CD4-positive, alpha-beta T cell (primary cell): ENCODE measurements at regions not wholly inside any gene's neighbourhood (a gene's known extent, or its start where the extent isn't known, plus 50 kb on each side); places are given as distances from the start of the nearest gene placed in this dataset.

Experiments
- ATAC-seq: fragments of 200-7000 bp; cut with Tn5 transposase; one replicate; pipeline ENCODE4 v1.10.0; 2022; ENCODE audit warnings: mild to moderate bottlenecking; ENCODE audit not compliant: poor library complexity
- CTCF ChIA-PET: fragments of 350-600 bp; sonication (Branson Sonifier 250); formaldehyde crosslinking; loops from one replicate; lab custom pipeline; 2021; ENCODE audit warnings: antibody characterized with exemption, inconsistent platforms; lab: Charles Lee
- POLR2A ChIA-PET: fragments of 350-600 bp; sonication (Branson Sonifier 250); formaldehyde crosslinking; loops from one replicate; lab custom pipeline; 2021; ENCODE audit warnings: antibody characterized with exemption, inconsistent platforms; lab: Charles Lee
- DNase-seq, 14 experiments: peaks; one replicate each; pipeline ENCODE4 v3.0.0-alpha.2; 2013 to 2020; ENCODE audit warnings: mixed read lengths in 2 of 14
- H3K27ac ChIP-seq, 2 donors: one replicate each; pipeline versions ENCODE4 v1.5.1 to v1.7.0; 2013; ENCODE audit warnings: low read length in 2 of 2, low read depth in 1 of 2, mild to moderate bottlenecking in 1 of 2
- H3K27me3 ChIP-seq, 2 experiments: 1 replicate in 1 of 2; 2 replicates in 1 of 2; pipeline versions ENCODE4 v1.6.1 to v1.7.0; 2013; ENCODE audit warnings: low read length in 2 of 2, control low read depth in 1 of 2, mild to moderate bottlenecking in 1 of 2, moderate library complexity in 1 of 2; ENCODE audit not compliant: insufficient read depth in 2 of 2, control insufficient read depth in 1 of 2
- H3K36me3 ChIP-seq: one replicate; pipeline ENCODE4 v1.6.1; 2013; ENCODE audit warnings: low read length, control low read depth; ENCODE audit not compliant: insufficient read depth
- H3K4me1 ChIP-seq: one replicate; pipeline ENCODE4 v1.6.1; 2013; ENCODE audit warnings: low read length, control low read depth; ENCODE audit not compliant: insufficient read depth
- H3K4me3 ChIP-seq: one replicate; pipeline ENCODE4 v1.5.1; 2013; ENCODE audit warnings: mild to moderate bottlenecking, low read length, moderate library complexity
- H3K9me3 ChIP-seq, 2 experiments: 1 replicate in 1 of 2; 2 replicates in 1 of 2; pipeline versions ENCODE4 v1.6.1 to v1.7.0; 2013; ENCODE audit warnings: low read length in 2 of 2, mild to moderate bottlenecking in 2 of 2, control low read depth in 1 of 2, moderate library complexity in 1 of 2; ENCODE audit not compliant: control insufficient read depth in 1 of 2, insufficient read depth in 1 of 2
- H3K27ac Mint-ChIP-seq: one replicate; pipeline ENCODE4 v1.8.0; 2020; ENCODE audit warnings: mixed read lengths
- H3K27me3 Mint-ChIP-seq: one replicate; pipeline ENCODE4 v1.8.0; 2021; ENCODE audit warnings: mixed read lengths
- H3K36me3 Mint-ChIP-seq: one replicate; pipeline ENCODE4 v1.8.0; 2021; ENCODE audit warnings: low read depth, mixed read lengths
- H3K4me1 Mint-ChIP-seq: one replicate; pipeline ENCODE4 v1.8.0; 2021; ENCODE audit warnings: low read depth, mixed read lengths
- H3K4me3 Mint-ChIP-seq: one replicate; pipeline ENCODE4 v1.8.0; 2020; ENCODE audit warnings: mild to moderate bottlenecking, mixed read lengths
- H3K9me3 Mint-ChIP-seq: one replicate; pipeline ENCODE4 v1.8.0; 2020; ENCODE audit warnings: mixed read lengths
- intact Hi-C, 2 experiments: fragments of 100-400 bp; cut with DNase I in 1 of 2; cut with micrococcal nuclease in 1 of 2; formaldehyde crosslinking; loops; one replicate each; pipeline versions ENCODE4 v1.15.1 to v1.9.0; 2023 to 2025; cut with DNase I, micrococcal nuclease
- microRNA-seq: library from miRNA; unstranded; fragments of <30 nt; microRNA quantifications from one replicate; pipeline ENCODE4 v1.2.0, GENCODE V29; 2021; ENCODE audit warnings: borderline microRNAs expressed, borderline replicate concordance
- TF ChIP-seq, protein P1 (sequence below): fragments of 200-600 bp; IDR thresholded peaks from one replicate; pipeline ENCODE4 v1.8.0; 2022; ENCODE audit warnings: antibody characterized with exemption, mild to moderate bottlenecking

DNA sequence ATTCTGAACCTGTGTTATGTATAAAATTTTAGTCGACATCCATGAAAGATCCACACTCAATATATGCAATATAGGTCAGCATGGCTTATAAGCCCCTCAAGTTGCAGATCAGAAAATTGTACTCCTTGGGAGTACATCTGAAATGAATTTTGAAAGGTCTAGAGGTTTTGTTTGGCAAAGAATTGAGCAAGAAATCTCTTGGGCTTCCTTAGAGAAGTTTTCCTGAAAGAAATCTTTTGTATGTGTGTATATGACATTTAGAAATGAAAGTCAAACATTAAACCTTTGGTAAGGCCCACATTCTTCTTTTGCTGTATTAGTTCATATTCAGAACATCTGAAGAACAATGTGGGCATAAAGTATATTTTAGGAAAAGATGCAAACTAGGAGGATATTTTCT lies 1006.6 kb downstream of the NAALADL2 start:
- H3K9me3 ChIP-seq, result no peaks in the 10 kb centered on the region
- ChIA-PET CTCF (no interaction called here), POLR2A (no interaction called here)
- H3K4me3 Mint-ChIP-seq, result no peak overlapping the region
- H3K4me1 ChIP-seq, result no peaks in the 10 kb centered on the region
- no peaks in the 10 kb centered on the region for H3K27me3 Mint-ChIP-seq
- no peaks in the 10 kb centered on the region for H3K36me3 ChIP-seq
- peaks cover 5% of the 10 kb centered on the region for H3K9me3 Mint-ChIP-seq
- no peaks in the 10 kb centered on the region for H3K36me3 Mint-ChIP-seq
- H3K27ac ChIP-seq, result no peak overlapping the region
- no peak for DNase-seq
- TF ChIP-seq, protein P1, sequence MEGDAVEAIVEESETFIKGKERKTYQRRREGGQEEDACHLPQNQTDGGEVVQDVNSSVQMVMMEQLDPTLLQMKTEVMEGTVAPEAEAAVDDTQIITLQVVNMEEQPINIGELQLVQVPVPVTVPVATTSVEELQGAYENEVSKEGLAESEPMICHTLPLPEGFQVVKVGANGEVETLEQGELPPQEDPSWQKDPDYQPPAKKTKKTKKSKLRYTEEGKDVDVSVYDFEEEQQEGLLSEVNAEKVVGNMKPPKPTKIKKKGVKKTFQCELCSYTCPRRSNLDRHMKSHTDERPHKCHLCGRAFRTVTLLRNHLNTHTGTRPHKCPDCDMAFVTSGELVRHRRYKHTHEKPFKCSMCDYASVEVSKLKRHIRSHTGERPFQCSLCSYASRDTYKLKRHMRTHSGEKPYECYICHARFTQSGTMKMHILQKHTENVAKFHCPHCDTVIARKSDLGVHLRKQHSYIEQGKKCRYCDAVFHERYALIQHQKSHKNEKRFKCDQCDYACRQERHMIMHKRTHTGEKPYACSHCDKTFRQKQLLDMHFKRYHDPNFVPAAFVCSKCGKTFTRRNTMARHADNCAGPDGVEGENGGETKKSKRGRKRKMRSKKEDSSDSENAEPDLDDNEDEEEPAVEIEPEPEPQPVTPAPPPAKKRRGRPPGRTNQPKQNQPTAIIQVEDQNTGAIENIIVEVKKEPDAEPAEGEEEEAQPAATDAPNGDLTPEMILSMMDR, result no peak
- H3K27me3 ChIP-seq, result no peaks in the 10 kb centered on the region
- H3K4me3 ChIP-seq, result no peak overlapping the region
- intact Hi-C loops, result no loop called here
- H3K27ac Mint-ChIP-seq, result no peak overlapping the region
- no peak for ATAC-seq
- no peaks in the 10 kb centered on the region for H3K4me1 Mint-ChIP-seq

GRCh38 chr3:175861916-175862315 lies 1002.8 kb downstream of the NAALADL2 start:
- H3K4me1 Mint-ChIP-seq, result no peaks in the 10 kb centered on the region
- TF ChIP-seq, protein P1, result no peak
- no peak overlapping the region for H3K27ac Mint-ChIP-seq
- Histone ChIP-seq H3K27ac (no peak overlapping the region), H3K9me3 (no peaks in the 10 kb centered on the region), H3K36me3 (no peaks in the 10 kb centered on the region), H3K4me1 (no peaks in the 10 kb centered on the region), H3K27me3 (no peaks in the 10 kb centered on the region), H3K4me3 (no peak overlapping the region)
- H3K9me3 Mint-ChIP-seq, result peaks cover 6% of the 10 kb centered on the region
- no peaks in the 10 kb centered on the region for H3K36me3 Mint-ChIP-seq
- no peak overlapping the region for H3K4me3 Mint-ChIP-seq
- intact Hi-C loops, result no loop called here
- POLR2A ChIA-PET, result no interaction called here
- DNase-seq (no peak), ATAC-seq (no peak)
- CTCF ChIA-PET, result no interaction called here
- H3K27me3 Mint-ChIP-seq, result no peaks in the 10 kb centered on the region

Small RNAs in the stretch of these regions (microRNA-seq; reads per million reads assigned to microRNA genes)
- 1.2 reads per million for gene MIR7977
